Stimulated activated CD8-positive, alpha-beta memory T cell treated with anti-CD3 and anti-CD28 coated beads, Interleukin-7, amount 100 ng/mL, for 1 hour (primary cell): ENCODE measurements at regions not wholly inside any gene's neighbourhood (a gene's known extent, or its start where the extent isn't known, plus 50 kb on each side); places are given as distances from the start of the nearest gene placed in this dataset.

Experiments used
- DNase-seq, 2 donors: peaks; one replicate each; pipeline ENCODE4 v3.0.0-alpha.2; 2020; ENCODE audit warnings: low read depth in 2 of 2

- no peak for DNase-seq
Observed at GRCh38 chr18:8969639-8970390, 132.7 kb upstream of the NDUFV2 start.

DNA sequence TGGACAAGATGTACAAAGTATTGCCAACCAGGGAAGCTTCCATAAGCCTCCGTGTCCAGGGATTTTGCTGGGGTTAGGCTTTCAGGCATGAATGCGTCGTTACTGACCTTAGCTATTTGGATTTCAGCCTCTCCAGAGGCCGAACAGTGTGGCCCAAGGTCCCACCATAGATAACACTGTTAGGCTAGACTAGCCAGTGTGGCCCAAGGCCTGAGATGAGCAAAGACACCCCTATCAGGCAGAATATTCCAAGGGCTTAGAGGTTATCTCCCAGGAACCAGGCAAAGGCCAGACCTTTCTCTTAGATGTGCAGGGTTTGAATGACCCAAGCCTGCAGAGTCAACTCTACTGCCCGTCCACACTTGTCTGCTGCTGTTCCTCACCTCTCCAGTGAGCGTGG, 131.7 kb upstream of the NDUFV2 start:
- DNase-seq: no peak

DNA sequence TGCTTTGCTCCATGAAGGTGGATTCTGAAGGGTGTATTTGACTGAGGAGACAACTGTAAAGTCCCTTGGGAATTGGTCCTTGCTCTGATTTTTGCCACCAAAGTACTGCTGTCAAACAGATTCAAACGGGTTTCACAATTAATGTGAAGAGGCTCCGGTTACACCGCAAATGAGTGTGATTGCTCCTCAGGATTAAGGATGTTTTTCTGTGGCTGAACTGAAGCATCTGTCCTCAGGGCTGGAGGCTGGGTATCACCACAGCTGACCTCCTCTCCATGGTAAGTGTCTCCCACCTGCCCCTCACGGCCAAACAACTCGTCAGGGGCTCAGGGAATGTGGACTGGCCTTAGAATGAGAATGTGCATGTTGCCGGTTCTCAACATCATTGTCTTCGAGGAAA, 130.4 kb upstream of the NDUFV2 start:
- DNase-seq: no peak

GRCh38 chr18:8974279-8974678, 128.2 kb upstream of the NDUFV2 start:
- no peak for DNase-seq

GRCh38 chr18:8974696-8975095, 127.8 kb upstream of the NDUFV2 start:
- no peak for DNase-seq

GRCh38 chr18:8975624-8976023, 126.9 kb upstream of the NDUFV2 start:
- no peak for DNase-seq

DNA sequence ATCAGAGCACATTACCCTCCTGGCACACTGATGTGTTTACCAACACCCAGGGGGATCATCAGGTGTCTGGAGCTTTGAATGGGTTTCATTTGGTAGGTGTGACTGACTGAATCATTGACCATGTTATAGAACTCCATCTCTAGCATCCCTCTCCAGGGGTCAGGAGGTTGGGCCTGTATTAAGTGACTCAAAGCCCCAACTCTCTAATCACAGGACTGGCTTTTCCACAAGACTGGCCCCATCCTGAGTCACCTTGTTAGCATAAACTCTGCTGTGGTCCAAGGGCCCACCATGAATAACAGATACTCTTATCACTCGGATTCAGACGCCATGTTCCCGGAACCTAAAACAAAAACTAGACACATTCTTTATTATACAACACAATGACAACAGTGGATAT, 125.9 kb upstream of the NDUFV2 start:
- no peak for DNase-seq

DNA sequence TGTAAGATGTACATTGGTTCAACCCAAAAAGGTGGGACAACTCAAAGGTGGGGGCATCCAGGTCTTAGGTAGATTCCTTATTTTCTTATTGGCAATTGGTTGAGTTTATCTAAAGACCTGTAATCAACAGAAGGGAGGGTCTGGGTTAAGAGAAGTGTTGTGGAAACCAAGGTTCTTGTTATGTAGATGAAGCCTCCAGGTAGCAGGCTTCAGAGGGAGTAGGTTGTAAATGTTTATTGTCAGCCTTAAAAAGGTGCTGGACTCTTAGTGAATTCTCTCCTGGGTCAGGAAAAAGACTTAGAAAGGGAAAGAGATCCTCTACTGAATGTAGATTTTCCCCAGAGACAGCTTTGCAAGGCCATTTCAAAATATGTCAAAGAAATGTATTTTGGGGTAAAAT, 125.3 kb upstream of the NDUFV2 start:
- DNase-seq: no peak

GRCh38 chr18:8977701-8978100, 124.8 kb upstream of the NDUFV2 start:
- no peak for DNase-seq

DNA sequence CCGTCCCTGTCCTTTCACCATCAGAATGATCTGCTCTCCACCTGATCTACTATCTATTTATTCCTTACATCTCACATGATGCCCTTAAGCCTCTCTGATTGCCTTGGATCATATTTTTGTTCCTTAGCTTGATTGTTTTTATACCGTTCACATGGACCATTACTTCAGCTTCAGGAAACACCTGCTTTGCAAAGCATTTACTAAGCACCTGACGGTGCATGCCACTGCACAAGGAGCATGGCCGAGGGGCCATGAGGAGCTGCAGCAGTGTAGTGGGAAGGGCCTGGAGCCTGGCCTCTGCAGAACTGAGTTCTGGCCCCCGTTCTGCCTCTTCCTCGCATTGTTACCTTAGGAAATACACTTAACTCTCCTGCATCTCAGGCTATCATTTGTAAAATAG, 124.1 kb upstream of the NDUFV2 start:
- DNase-seq: no peak

- no peak for DNase-seq
Observed at GRCh38 chr18:8979258-8979988, 123.1 kb upstream of the NDUFV2 start.

GRCh38 chr18:8980496-8980895, 122.0 kb upstream of the NDUFV2 start:
- DNase-seq: no peak

DNA sequence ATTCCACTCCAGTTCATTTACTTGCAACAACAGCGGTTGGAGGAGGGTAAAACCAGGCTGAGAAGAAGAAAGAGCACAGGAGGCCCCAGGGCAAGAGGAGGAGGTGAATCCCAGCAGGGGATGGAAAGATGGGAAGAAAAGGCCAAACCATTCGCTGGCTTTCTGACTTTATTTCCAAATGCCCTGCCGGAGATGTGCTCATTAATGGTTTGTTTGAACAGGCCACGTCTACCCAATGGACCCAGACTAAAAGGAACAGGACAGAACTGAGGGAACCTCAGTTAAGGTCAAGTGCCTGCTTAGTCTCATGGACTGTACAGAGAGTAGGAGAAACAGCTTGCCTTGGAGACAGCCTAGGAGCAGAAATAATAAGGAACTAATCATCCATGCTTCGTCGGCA, 121.6 kb upstream of the NDUFV2 start:
- DNase-seq: no peak

DNA sequence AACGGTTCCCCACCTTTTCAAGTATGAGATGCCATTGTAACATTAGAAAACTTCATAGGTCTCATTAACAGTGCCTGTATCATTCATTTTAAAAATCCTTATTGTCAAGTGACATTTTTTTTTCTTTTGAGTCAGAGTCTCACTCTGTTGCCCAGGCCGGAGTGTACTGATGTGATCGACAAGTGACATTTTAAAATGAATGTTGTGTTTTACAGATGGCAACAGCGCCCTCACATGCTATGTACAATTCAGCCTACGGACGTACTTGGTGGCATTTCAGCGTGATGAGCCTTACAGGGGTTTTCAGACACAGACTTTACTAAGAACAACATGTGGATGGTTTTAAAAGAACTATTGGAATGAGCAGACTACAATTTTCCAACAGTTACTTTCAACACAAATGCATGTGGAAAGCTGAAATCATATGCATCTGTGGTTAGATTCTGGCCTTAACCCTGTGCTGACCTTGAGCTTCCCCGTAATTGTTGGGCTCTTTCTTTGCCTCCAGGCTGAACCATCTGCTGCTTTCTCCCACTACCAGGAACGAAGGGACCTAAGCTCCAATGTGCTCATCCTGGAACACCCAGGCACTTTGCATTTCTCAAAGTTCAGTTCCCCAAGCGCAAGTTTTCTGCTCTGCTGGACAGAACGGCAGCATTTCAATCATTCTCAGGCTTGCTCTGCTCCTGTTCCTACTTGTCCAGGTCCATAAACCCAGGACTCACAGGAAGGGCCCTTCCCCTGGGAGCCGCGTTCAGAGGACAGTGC, 119.9 kb upstream of the NDUFV2 start:
- DNase-seq: no peak

- no peak for DNase-seq
Observed at GRCh38 chr18:8983195-8983594, 119.3 kb upstream of the NDUFV2 start.

DNA sequence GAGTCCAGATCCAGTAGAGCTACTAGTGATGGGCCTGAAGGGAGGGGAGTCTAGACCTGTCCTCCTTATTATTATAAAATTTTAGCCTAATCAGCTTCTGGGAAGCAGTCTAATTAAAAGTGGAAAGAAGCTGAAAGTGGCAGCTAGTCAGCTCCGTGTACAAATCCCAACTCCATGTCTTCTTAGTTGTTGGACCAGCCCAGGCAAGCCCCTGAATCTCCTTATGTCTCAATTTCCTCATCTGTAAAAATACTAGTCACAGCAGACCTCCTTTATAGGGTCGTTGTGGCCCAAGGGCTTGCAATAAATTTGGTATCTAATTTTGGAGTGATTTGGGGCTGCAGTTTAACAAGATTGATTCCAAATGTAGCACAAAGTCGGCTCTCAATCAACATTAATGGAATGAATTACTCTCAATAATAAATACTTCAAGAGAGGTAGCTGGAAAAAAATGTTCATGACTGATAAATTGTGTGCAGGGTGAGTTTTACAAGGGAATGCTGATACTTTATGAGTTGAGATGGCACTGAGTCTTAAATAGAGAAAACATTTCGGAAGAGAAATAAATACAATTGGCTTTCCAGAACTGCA, 118.3 kb upstream of the NDUFV2 start:
- DNase-seq: no peak

GRCh38 chr18:8987241-8987640, 115.3 kb upstream of the NDUFV2 start:
- DNase-seq: no peak

DNA sequence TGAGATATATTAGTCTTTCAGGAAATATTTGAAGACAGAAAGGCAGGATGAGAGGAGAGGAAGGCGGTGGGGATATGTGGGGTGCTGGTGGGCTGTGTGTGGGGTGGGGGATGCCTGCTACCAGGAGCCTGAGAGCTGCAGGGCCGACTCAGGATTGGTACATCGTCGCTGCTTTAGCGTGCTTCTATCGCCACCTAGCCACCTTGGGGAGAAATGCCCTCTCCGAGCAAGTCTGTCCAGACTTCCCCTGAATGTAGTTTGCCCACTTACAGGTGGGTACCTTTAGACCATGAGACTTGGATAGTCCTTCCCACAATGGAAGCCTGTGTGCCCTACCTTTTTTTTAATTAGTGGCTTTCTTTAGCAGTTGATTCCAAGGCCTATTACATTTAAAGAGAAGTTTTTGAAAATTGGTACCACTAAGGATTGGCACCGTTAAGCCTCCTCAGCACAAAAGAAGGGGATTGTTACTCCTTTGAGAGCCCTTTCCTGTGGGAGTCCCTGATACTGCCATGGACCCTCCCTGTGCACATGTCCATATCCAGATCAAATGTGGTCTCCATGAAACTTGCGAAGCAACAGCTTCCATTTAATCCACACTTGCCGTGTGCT, 114.1 kb upstream of the NDUFV2 start:
- peak; percentile 10 to 17 for DNase-seq

GRCh38 chr18:8989017-8989416, 113.5 kb upstream of the NDUFV2 start:
- DNase-seq: no peak

DNA sequence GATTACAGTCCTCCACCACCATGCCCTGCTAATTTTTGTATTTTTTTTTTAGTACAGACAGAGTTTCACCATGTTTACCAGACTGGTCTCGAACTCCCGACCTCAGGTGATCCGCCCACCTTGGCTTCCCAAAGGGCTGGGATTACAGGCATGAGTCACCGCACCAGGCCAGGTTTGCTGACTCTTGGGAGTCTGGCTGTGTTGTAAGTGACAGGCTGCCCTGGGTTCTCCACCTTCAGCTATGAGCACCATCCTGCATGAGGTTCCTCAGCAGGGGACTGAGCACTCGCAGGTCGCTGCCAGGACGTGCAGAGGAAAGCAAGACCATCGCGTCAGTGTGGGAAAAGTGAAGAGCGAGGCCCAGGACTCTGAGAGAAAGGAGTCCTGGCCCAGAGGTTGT, 112.6 kb upstream of the NDUFV2 start:
- DNase-seq: no peak

DNA sequence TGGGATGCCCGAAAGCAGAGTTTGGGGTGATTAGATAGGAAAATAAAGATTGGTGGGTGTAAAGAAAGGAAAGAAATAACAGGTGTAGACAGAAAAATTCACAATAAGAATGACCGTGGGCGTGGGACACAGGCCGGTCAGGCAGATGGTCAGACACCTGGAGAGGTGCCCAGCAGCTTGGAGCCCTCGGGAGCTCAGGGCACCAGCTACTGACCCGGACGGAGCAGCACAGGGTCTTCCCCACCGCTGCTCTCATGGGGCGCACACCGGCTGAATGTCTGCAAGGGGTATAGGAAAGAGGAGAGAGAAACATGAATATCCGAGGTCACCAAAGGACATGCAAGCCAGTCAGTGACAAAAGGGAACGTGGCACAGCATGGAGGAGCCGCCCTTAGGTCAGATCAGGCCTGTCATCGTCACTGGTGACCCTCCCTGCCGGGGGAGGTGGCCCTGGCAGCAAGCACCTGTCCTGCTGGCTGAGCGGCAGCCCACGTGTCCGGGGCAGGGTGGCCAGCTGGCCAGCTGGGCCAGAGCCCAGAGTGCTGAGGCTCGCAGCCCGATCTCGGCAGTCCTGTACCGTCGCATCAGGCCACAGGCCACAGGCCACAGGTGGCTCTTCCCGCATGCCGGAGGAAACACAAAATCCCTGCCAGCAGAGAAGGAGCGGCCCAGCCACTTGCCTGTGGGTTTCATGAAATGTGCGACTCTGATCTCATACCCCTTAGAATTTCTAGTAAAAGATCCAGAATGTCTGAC, 112.0 kb upstream of the NDUFV2 start:
- no peak for DNase-seq
